ENCODE measurements at regions not wholly inside any gene's neighbourhood (a gene's known extent, or its start where the extent isn't known, plus 50 kb on each side); places are given as distances from the start of the nearest gene placed in this dataset.

DNA sequence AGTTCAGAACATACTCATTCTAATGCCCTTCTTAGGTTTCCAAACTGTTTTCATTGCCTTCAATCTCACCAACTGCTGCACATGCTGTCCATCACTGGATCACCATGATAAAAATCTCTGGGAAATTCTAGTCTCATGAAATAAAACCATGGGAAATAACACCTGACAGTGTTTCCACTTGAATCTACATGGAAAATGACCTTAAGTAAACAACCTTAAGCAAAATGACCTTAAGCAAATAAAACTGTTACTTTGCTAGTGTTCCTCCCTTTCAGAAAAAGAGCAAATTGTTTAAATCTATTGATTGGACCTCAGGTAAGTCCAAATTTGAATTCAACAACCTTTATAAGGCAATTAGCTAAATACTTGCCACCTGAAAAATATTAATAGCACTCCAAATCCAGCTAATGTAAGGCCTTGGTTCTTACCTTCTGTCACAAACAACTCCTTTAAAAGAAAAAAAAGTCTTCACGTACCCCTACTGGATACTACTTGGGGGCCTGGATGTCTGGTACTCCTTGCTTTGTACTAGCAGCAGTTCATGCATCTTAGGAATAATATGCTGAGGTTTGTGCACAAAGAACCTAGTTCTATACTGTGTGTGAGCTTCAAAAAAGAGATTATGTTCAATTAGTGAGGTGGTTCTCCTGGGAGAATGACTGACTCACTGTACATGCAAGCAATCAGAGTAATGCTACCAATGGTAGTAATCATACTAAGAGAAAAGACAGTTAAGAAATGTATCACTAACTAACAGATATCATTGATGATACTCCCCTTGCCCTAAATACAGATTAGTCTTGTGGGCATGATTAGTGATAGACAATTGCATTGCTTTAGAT, 630.4 kb downstream of the PSAT1 start:
- DNase-seq, result no peak

DNA sequence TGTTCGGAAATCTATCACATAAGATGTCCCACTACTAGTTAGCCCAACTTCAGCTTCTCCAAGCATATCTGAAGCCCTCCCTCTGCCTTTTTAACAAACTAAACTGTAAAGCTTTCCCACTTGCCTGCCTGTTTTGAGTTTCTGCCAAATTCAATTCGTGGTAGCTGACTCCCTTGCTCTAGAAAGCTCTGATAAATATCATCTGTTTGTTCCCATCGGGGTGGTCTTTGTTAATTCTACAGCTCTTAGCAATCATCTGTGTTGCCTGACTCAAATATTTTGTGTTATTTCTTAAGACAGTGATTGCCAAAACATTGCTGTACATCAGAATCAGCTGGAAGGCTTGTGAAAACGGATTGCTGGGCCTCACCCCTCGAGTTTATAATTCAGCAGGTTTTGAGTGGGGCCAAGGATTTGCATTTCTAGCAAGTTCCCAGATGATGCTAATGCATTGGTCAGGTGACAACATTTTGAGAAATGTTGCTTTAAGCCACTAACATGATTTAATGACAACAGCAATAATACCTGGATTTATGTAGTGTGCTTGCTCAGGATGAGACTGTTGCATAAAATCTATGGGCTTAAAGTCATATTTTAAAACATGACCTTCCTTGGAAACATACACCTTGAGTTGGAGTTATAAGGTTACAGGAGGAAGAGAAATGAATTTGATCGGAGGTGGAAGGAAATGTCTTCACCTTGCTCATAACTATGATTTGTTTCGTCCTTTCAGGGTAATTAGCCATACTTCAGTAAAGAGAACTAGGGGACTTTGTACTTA, 631.9 kb downstream of the PSAT1 start:
- DNase-seq, result no peak

DNA sequence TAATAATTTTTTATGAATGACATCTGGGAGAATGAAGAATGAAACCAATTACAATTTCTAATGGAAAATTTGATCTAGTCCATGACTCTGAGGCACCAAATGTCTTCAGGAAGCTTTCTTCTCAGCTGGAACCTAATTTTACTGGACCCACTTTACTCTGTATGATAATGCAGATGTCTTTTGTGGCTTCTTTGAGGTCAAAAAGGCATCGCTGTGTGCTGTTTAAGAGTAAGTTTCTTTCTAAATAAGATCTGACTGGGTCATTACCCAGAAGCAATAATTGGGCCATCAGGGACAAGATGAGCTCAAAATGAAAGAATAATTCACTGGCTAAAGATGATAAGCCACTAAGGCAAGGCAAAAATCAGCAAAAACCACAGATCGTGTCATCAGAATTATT, 633.4 kb downstream of the PSAT1 start:
- DNase-seq, result no peak

DNA sequence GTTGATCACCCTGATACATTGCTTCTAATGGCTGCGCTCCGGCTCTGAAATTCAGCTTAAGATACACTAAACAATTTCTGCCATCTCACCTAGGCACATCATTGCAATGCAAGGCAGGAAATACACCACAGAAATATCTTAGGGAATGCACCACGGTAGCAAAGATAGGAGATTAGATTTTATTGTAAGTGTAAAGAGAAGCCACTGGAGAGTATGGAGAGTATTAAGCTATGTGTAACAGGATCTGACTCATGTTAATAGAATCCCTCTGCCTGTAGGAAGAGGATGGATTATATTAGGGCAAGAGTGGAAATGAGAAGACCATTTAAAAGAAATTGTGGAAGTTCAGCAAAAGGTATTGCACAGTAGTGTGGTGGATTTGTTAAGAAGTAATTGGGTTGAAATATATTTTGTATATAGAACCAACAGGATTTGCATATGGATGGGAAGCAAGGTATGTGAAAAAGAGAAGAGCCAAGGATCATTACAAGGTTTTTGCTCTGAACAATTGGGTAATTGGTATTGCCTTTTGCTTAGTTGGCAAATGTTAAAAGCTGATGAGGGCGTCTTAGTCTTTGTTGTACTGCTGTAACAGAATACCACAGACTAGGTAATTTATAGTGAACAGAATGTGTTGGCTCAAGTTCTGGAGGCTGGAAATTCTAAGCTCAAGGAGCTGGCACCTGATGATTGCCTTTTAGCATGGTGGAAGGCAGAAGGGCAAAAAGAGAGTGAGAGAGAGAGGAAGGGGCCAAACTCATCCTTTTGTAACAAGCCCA, 636.1 kb downstream of the PSAT1 start:
- no peak for DNase-seq

GRCh38 chr9:78934880-78935279, 636.9 kb upstream of the TLE4 start:
- DNase-seq, result no peak

DNA sequence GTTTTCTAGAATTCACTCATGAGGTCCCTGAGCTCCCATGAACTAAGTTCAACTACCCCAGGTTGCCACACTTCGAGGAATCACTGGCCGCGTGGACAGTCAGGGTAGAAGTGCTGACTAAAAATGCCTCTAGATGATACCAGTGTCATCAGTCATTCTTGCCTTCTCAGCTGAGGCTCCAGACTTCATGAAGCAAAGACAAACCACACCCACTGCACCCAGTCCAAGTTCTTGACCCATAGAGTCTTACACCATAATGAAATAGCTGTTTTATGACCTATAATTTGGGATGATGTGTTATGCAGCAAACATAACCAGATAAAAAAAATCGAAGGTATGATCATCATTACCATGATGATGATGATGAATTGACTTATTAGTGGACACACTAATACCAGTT, 632.9 kb upstream of the TLE4 start:
- DNase-seq, result no peak

- peak; percentile 14 to 59 for DNase-seq
Measured at GRCh38 chr9:78939311-78940065, 632.3 kb upstream of the TLE4 start.

- no peak for DNase-seq
Measured at GRCh38 chr9:78940121-78940855, 631.5 kb upstream of the TLE4 start.

- no peak for DNase-seq
Measured at GRCh38 chr9:78954286-78954685, 617.5 kb upstream of the TLE4 start.

- DNase-seq, result peak; percentile 7 to 58
Measured at GRCh38 chr9:78958892-78959291, 612.9 kb upstream of the TLE4 start.

GRCh38 chr9:78962156-78962555, 609.6 kb upstream of the TLE4 start:
- DNase-seq, result no peak

DNA sequence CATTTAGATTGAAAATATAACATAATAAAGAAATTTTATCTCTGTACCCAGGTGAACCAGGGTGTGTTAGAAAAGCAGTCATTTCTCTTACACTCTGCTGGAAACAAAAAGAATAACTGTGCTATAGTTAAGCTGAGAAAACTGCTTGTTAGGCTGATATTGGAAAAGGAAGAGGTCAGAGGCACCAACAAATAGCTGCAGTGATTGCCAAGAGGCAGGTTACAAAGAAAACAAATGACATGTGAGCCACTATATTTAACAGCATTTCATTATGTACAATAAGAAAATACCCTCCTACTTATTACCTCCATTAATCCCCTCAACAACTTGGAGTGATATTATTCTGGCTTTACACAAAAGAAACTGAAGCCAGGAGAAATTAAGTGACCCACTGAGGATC, 607.9 kb upstream of the TLE4 start:
- DNase-seq, result peak in 1 of 2 experiments; percentile 47

- DNase-seq, result no peak
Measured at GRCh38 chr9:78967596-78968217, 604.1 kb upstream of the TLE4 start.

DNA sequence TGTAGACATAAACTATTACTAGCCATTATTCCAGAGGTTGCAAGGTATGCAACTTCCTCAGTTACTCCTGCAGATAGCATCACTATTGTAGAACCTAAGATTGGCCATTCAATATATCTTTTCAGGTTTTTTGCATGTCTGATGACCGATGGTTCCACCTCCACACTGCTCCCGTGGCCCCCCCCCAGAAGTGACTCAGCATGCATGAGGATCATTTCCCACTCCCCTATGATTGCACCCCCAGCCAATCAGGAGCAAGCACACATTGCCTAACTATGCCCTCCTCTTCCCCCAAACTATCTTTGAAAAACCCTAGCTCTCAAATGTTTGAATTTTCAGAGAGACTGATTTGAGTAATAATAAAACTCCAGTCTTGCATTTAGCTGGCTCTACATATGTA, 601.4 kb upstream of the TLE4 start:
- peak in 1 of 2 experiments; percentile 20 for DNase-seq

GRCh38 chr9:78971540-78971939, 600.2 kb upstream of the TLE4 start:
- DNase-seq, result peak; percentile 73 to 88

GRCh38 chr9:78972303-78972999, 599.3 kb upstream of the TLE4 start:
- DNase-seq, result peak; percentile 89 to 98

DNA sequence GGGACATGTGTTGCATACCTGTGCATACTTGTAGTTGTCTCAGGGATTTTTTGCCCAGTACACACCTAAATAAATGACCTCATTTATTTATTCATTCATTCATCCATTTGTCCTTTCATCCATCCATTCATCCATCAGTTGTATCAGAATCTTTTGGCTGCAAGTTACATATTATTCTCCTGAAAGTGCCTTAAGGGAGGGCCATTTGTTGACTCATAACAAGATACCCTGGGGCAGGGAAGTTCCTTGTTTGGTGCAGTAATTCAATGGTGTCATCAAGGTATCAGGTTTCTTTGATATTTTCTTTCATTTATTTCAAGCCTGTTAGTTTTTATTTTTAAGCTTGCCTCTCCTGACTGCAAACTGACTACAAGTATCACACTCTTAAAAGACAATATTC, 597.9 kb upstream of the TLE4 start:
- DNase-seq, result peak; percentile 42 to 70

DNA sequence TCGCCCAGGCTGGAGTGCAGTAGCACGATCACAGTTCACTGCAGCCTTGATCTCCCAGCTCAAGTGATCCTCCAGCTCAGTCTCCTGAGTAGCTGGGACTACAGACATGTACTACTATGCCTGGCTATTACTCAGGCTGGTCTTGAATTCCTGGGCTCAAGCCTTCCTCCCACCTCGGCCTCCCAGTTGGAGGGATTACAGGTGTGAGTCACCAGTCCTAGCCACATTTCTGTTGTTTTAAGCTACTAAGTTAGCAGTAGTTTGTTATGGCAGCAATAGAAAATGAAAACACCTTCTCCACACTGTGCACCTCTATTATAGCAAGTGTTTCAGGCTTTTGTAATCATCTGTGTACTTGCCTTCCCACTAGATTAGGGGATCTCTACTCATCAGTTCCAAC, 588.9 kb upstream of the TLE4 start:
- DNase-seq, result no peak

DNA sequence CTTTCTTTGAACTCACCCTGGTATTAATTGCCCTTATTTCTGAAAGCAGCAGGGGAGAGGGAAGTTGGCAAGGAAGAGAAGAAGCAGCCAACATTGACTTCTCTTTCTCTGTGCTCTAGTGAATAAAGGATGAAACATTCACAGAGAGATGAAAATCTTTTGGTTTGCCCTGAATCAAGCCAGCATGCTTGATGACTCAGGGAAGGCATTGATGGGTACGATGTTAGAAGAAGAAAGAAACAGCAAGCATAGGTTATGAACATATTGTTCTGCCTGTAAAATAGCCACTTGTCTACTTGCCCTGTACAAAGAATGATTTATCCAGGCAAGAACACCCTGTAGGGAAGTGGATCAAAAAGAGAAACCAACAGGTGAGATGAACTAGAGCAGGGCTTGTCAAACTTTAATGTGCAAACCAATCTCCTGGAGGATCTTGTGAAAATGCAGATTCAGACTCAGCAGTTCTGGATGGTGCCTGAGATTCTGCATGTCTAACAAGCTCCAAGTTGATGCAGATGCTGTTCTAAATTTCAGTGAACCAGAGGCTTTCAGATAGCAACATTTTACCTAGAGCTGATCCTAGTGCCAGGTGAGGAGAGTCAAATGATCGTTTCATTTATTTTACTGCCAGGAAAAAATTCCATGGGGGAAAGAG, 586.6 kb upstream of the TLE4 start:
- DNase-seq, result no peak

DNA sequence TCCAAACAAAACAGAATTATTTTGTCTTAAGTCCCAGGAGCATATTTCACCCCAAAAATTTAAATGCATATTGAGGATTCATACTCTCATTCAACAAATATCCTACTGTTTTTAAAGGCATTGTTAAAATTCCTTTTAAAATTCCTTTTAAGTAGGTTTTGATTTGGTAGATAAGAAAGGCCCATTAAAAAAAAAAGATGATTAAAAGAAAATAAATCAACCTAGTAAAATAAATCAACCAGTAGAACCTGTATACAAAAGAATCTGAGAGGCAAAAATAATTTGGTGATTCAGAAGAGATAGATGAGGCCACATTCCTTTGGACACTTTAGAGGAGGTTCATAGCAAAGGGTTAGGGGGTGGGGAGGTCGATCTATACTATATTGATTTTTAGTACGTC, 585.3 kb upstream of the TLE4 start:
- DNase-seq, result no peak
